Osteoblast (primary cell): ENCODE measurements at regions not wholly inside any gene's neighbourhood (a gene's known extent, or its start where the extent isn't known, plus 50 kb on each side); places are given as distances from the start of the nearest gene placed in this dataset.

Experiments
- DNase-seq: peaks from one replicate; pipeline ENCODE4 v3.0.0; 2011; ENCODE audit warnings: low spot score, mixed read lengths; ENCODE audit not compliant: insufficient read length; ENCODE audit errors: missing footprints
- H2AFZ ChIP-seq: 2 replicates; pipeline ENCODE4 v1.6.0; 2011; ENCODE audit warnings: mild to moderate bottlenecking, low read length
- H3K27ac ChIP-seq: 2 replicates; pipeline ENCODE4 v1.5.1; 2011; ENCODE audit warnings: mild to moderate bottlenecking, low read depth, low read length, moderate library complexity
- H3K27me3 ChIP-seq: 2 replicates; pipeline ENCODE4 v1.6.0; 2012; ENCODE audit warnings: mild to moderate bottlenecking, control low read depth, inconsistent platforms, low read length, moderate library complexity; ENCODE audit not compliant: insufficient read depth
- H3K36me3 ChIP-seq: 2 replicates; pipeline ENCODE4 v1.5.1; 2011; ENCODE audit warnings: mild to moderate bottlenecking, low read length, control low read depth, moderate library complexity; ENCODE audit not compliant: insufficient read depth
- H3K4me1 ChIP-seq: 2 replicates; pipeline ENCODE4 v1.5.1; 2011; ENCODE audit warnings: mild to moderate bottlenecking, low read length, control low read depth, moderate library complexity; ENCODE audit not compliant: insufficient read depth
- H3K4me2 ChIP-seq: 2 replicates; pipeline ENCODE4 v1.6.0; 2011; ENCODE audit warnings: mild to moderate bottlenecking, low read length; ENCODE audit not compliant: insufficient read depth
- H3K4me3 ChIP-seq: fragments of 200-600 bp; sonication (generic); 3 replicates; pipeline ENCODE4 v1.5.1; 2012; ENCODE audit warnings: mild to moderate bottlenecking, low read length, inconsistent platforms; ENCODE audit not compliant: insufficient read depth
- H3K79me2 ChIP-seq: 2 replicates; pipeline ENCODE4 v1.6.0; 2012; ENCODE audit warnings: mild to moderate bottlenecking, low read length, control low read depth, inconsistent platforms; ENCODE audit not compliant: insufficient read depth
- H3K9me3 ChIP-seq: 2 replicates; pipeline ENCODE4 v1.5.1; 2011; ENCODE audit warnings: low read depth, low read length, control low read depth
- H4K20me1 ChIP-seq: 2 replicates; pipeline ENCODE4 v1.6.0; 2012; ENCODE audit warnings: mild to moderate bottlenecking, low read length, control low read depth; ENCODE audit not compliant: insufficient read depth
- TF ChIP-seq, protein P1 (sequence below): IDR thresholded peaks from 2 replicates; pipeline ENCODE4 v1.5.1; 2011; ENCODE audit warnings: mild to moderate bottlenecking, low read depth, low read length, moderate library complexity; ENCODE audit errors: extremely low read depth

DNA sequence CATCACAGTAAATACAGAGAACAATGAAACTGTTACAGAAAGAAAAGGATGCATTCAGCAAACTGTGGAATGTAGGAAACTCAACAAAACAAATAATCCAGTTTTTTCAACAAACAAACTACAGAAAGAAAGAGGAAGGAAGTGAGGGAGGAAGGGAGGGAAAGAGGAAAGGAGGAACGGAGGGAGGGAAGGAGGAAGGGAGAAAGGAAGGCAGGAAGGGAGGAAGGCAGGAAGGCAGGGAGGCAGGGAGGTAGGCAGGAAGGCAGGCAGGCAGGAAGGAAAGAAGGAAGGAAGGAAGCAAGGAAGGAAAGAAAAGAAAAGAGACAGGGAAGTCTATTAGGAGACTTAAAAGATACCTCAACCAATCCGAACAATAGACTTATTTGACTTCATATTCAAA is 135.7 kb downstream of the EFHB start:
- Histone ChIP-seq H3K9me3 (peaks cover 1% of the 10 kb centered on the region), H3K4me2 (no peak overlapping the region), H3K4me3 (no peak overlapping the region), H3K4me1 (no peaks in the 10 kb centered on the region), H3K79me2 (no peaks in the 10 kb centered on the region), H3K36me3 (no peaks in the 10 kb centered on the region), H3K27ac (no peak overlapping the region), H2AFZ (no peak overlapping the region), H4K20me1 (no peaks in the 10 kb centered on the region), H3K27me3 (no peaks in the 10 kb centered on the region)
- TF ChIP-seq, protein P1, sequence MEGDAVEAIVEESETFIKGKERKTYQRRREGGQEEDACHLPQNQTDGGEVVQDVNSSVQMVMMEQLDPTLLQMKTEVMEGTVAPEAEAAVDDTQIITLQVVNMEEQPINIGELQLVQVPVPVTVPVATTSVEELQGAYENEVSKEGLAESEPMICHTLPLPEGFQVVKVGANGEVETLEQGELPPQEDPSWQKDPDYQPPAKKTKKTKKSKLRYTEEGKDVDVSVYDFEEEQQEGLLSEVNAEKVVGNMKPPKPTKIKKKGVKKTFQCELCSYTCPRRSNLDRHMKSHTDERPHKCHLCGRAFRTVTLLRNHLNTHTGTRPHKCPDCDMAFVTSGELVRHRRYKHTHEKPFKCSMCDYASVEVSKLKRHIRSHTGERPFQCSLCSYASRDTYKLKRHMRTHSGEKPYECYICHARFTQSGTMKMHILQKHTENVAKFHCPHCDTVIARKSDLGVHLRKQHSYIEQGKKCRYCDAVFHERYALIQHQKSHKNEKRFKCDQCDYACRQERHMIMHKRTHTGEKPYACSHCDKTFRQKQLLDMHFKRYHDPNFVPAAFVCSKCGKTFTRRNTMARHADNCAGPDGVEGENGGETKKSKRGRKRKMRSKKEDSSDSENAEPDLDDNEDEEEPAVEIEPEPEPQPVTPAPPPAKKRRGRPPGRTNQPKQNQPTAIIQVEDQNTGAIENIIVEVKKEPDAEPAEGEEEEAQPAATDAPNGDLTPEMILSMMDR, result no peak
- no peak for DNase-seq

DNA sequence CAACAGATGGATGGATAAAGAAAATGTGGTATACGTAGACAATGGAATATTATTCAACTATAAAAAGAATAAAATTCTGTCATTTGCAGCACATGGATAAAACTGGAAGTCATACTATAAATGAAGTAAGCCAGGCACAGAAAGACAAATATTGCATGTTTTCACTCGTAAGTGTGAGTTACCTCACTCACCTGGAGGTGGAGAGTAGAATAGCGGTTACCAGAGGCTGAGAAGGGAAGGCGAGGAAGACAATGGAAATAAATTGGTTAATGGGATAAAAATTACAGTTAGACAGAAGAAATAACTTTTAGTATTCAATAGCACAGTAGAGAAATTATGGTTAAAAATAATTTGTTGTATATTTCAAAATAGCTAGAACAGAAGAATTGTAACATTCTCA is 141.6 kb downstream of the EFHB start:
- no peaks in the 10 kb centered on the region for H3K27me3 ChIP-seq
- DNase-seq, result no peak
- no peaks in the 10 kb centered on the region for H3K4me1 ChIP-seq
- H3K4me2 ChIP-seq, result no peak overlapping the region
- H3K79me2 ChIP-seq, result no peaks in the 10 kb centered on the region
- H3K9me3 ChIP-seq, result no peaks in the 10 kb centered on the region
- H3K36me3 ChIP-seq, result no peaks in the 10 kb centered on the region
- H2AFZ ChIP-seq, result no peak overlapping the region
- H3K4me3 ChIP-seq, result no peak overlapping the region
- TF ChIP-seq, protein P1, result no peak
- no peak overlapping the region for H3K27ac ChIP-seq
- no peaks in the 10 kb centered on the region for H4K20me1 ChIP-seq

DNA sequence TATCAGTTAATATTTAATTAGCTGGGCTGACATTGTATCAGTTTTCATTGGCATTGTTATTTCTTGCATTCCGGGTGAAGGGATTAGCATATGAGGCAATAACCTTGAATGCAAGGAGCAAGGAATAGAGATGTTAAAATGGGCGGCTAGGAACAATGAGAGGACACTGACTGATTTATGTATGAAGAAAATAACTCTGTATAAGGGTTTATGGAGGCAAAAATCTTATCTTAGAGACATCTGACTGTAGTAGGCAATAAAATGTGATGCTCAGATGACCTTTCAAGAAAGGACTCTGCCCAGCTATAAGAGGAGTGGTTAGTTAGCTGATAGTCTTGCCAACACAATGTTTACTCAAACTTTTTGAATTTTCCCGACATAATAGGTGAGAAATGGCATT is 158.3 kb downstream of the EFHB start:
- Histone ChIP-seq H3K27me3 (no peaks in the 10 kb centered on the region), H3K36me3 (no peaks in the 10 kb centered on the region), H3K79me2 (no peaks in the 10 kb centered on the region), H4K20me1 (no peaks in the 10 kb centered on the region), H2AFZ (no peak overlapping the region), H3K27ac (no peak overlapping the region), H3K4me3 (no peak overlapping the region), H3K4me2 (no peak overlapping the region), H3K4me1 (no peaks in the 10 kb centered on the region), H3K9me3 (no peaks in the 10 kb centered on the region)
- TF ChIP-seq, protein P1, result no peak
- DNase-seq, result no peak

DNA sequence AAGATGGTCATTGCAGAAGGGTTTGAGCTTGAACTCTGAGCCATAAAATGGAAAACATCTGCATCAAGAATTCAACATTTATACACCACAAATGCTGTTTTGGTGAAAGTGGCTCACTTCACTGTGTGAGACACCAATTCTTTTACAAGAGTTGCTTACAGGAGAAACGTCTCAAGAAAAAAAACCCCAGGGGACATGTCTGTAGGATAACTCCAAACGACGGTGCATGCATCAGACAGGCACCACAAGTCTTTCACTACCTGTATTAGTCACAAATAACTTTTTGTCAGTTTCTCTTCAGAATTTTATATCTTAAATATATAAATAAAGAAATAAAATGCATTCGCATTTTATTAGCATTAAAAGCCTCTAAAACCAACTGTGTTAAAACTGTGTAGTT is 164.3 kb downstream of the EFHB start:
- H3K4me2 ChIP-seq, result no peak overlapping the region
- no peaks in the 10 kb centered on the region for H3K4me1 ChIP-seq
- no peak for DNase-seq
- no peak overlapping the region for H3K27ac ChIP-seq
- no peak overlapping the region for H2AFZ ChIP-seq
- no peaks in the 10 kb centered on the region for H3K27me3 ChIP-seq
- H3K9me3 ChIP-seq, result no peaks in the 10 kb centered on the region
- TF ChIP-seq, protein P1, result no peak
- no peaks in the 10 kb centered on the region for H3K36me3 ChIP-seq
- no peaks in the 10 kb centered on the region for H3K79me2 ChIP-seq
- no peak overlapping the region for H3K4me3 ChIP-seq
- no peaks in the 10 kb centered on the region for H4K20me1 ChIP-seq
